GM19438 (cell line): ENCODE measurements at regions not wholly inside any gene's neighbourhood (a gene's known extent, or its start where the extent isn't known, plus 50 kb on each side); places are given as distances from the start of the nearest gene placed in this dataset.
"Not testable (repeated sequence)": the region's sequence is repeated elsewhere in the genome, so short reads cannot be mapped to it uniquely, and the experiment has no call there.

Experiments
- ATAC-seq: cut with Tn5 transposase; IDR thresholded peaks from one replicate; pipeline ENCODE4 v1.9.1; 2021; ENCODE audit warnings: low read depth; ENCODE audit not compliant: unreplicated experiment

- no peak for ATAC-seq
Observed at GRCh38 chr20:55937283-55937682, 68.0 kb downstream of the CBLN4 start.

- no peak for ATAC-seq
Observed at GRCh38 chr20:55936209-55936595, 69.1 kb downstream of the CBLN4 start.

GRCh38 chr20:55935448-55936208, 69.7 kb downstream of the CBLN4 start:
- ATAC-seq, result no peak

GRCh38 chr20:55934146-55934545, 71.2 kb downstream of the CBLN4 start:
- no peak for ATAC-seq

GRCh38 chr20:55930876-55931275, 74.4 kb downstream of the CBLN4 start:
- not testable (repeated sequence) for ATAC-seq

GRCh38 chr20:55928266-55928665, 77.1 kb downstream of the CBLN4 start:
- ATAC-seq, result no peak

GRCh38 chr20:55919956-55920355, 85.4 kb downstream of the CBLN4 start:
- no peak for ATAC-seq

GRCh38 chr20:55919319-55919718, 86.0 kb downstream of the CBLN4 start:
- no peak for ATAC-seq

- ATAC-seq, result no peak
Observed at GRCh38 chr20:55918471-55918870, 86.8 kb downstream of the CBLN4 start.

GRCh38 chr20:55893031-55893430, 112.3 kb downstream of the CBLN4 start:
- no peak for ATAC-seq

- ATAC-seq, result no peak
Observed at GRCh38 chr20:55888685-55889084, 116.6 kb downstream of the CBLN4 start.

- ATAC-seq, result no peak
Observed at GRCh38 chr20:55882910-55883309, 122.4 kb downstream of the CBLN4 start.

GRCh38 chr20:55882286-55882685, 123.0 kb downstream of the CBLN4 start:
- ATAC-seq, result no peak

- no peak for ATAC-seq
Observed at GRCh38 chr20:55881204-55881603, 124.1 kb downstream of the CBLN4 start.

- no peak for ATAC-seq
Observed at GRCh38 chr20:55880361-55880760, 125.0 kb downstream of the CBLN4 start.

GRCh38 chr20:55855052-55855451, 150.3 kb downstream of the CBLN4 start:
- ATAC-seq, result no peak

GRCh38 chr20:55830121-55830827, 175.0 kb downstream of the CBLN4 start:
- no peak for ATAC-seq

- no peak for ATAC-seq
Observed at GRCh38 chr20:55805138-55805537, 200.2 kb downstream of the CBLN4 start.

GRCh38 chr20:55800552-55801245, 204.6 kb downstream of the CBLN4 start:
- no peak for ATAC-seq

GRCh38 chr20:55793986-55794385, 211.3 kb downstream of the CBLN4 start:
- no peak for ATAC-seq

- no peak for ATAC-seq
Observed at GRCh38 chr20:55792049-55792448, 213.3 kb downstream of the CBLN4 start.

GRCh38 chr20:55790178-55790577, 215.1 kb downstream of the CBLN4 start:
- no peak for ATAC-seq
